ENCODE measurements at regions not wholly inside any gene's neighbourhood (a gene's known extent, or its start where the extent isn't known, plus 50 kb on each side); places are given as distances from the start of the nearest gene placed in this dataset.

- peak overlapping the region; percentile 75 to 82 (median 78) for H3K27ac ChIP-seq (replicated peaks in 1 of 4)
- intact Hi-C loops (cut with DNase I) = no loop called here
- no peaks in the 10 kb centered on the region for H3K9me3 ChIP-seq
- no peak for DNase-seq (ENCODE audit: extremely low spot score)
- H3K27me3 ChIP-seq = no peaks in the 10 kb centered on the region
- TF ChIP-seq CTCF (IDR thresholded peaks at IDR 0.05) = no peak
- peak in 1 of 2 donors; percentile 11 for TF ChIP-seq POLR2AphosphoS5 (IDR thresholded peaks at IDR 0.05)
- no peak for TF ChIP-seq POLR2A (IDR thresholded peaks at IDR 0.05; ENCODE audit: low read depth)
- TF ChIP-seq EP300 (IDR thresholded peaks at IDR 0.05) = no peak
- peaks cover 11 to 30% (median 21%) of the 10 kb centered on the region in 4 donors for H3K4me1 ChIP-seq
- H3K36me3 ChIP-seq = peaks cover 0 to 4% (median 0%) of the 10 kb centered on the region in 4 donors
- 43% methylated on average over 3 of the region's 3 CpGs for WGBS
- no peak overlapping the region for H3K4me3 ChIP-seq
Measured at GRCh38 chr18:23377669-23378301, 75.3 kb upstream of the RIOK3 start.

GRCh38 chr18:23378302-23378686, 74.8 kb upstream of the RIOK3 start:
- no peak for DNase-seq (ENCODE audit: extremely low spot score)
- no peak overlapping the region for H3K4me3 ChIP-seq
- peaks cover 11 to 30% (median 21%) of the 10 kb centered on the region in 4 donors for H3K4me1 ChIP-seq
- peak overlapping the region; percentile 75 to 82 (median 78) for H3K27ac ChIP-seq (replicated peaks in 1 of 4)
- no peaks in the 10 kb centered on the region for H3K27me3 ChIP-seq
- no peak for TF ChIP-seq CTCF (IDR thresholded peaks at IDR 0.05)
- TF ChIP-seq POLR2A (IDR thresholded peaks at IDR 0.05; ENCODE audit: low read depth) = no peak
- TF ChIP-seq EP300 (IDR thresholded peaks at IDR 0.05) = no peak
- no peak for TF ChIP-seq POLR2AphosphoS5 (IDR thresholded peaks at IDR 0.05)
- intact Hi-C loops (cut with DNase I) = no loop called here
- no peaks in the 10 kb centered on the region for H3K9me3 ChIP-seq
- WGBS = 38% methylated on average over 2 of the region's 2 CpGs
- H3K36me3 ChIP-seq = peaks cover 0 to 3% (median 0%) of the 10 kb centered on the region in 4 donors

- no peak for DNase-seq (ENCODE audit: extremely low spot score)
- H3K4me3 ChIP-seq = no peak overlapping the region
- no peaks in the 10 kb centered on the region for H3K27me3 ChIP-seq
- intact Hi-C loops (cut with DNase I) = loop anchor here (5.0 kb wide), 1 partner anchor 343 kb away; no protein-coding TSS in a partner anchor
- peaks cover 0 to 13% (median 10%) of the 10 kb centered on the region in 4 donors for H3K36me3 ChIP-seq
- H3K27ac ChIP-seq (replicated peaks in 1 of 4) = no peak overlapping the region
- no peaks in the 10 kb centered on the region for H3K9me3 ChIP-seq
- WGBS = 92% methylated on average over 11 of the region's 11 CpGs
- H3K4me1 ChIP-seq = peaks cover 11 to 30% (median 21%) of the 10 kb centered on the region in 4 donors
- TF ChIP-seq CTCF (IDR thresholded peaks at IDR 0.05) (no peak), POLR2AphosphoS5 (IDR thresholded peaks at IDR 0.05) (no peak), EP300 (IDR thresholded peaks at IDR 0.05) (no peak), POLR2A (IDR thresholded peaks at IDR 0.05; ENCODE audit: low read depth) (no peak)
Measured at GRCh38 chr18:23380001-23380550, 73.0 kb upstream of the RIOK3 start.

GRCh38 chr18:23380817-23381216, 72.3 kb upstream of the RIOK3 start:
- no peak for DNase-seq (ENCODE audit: extremely low spot score)
- no peak overlapping the region for H3K27ac ChIP-seq (replicated peaks in 1 of 4)
- H3K4me3 ChIP-seq = no peak overlapping the region
- peaks cover 0 to 13% (median 10%) of the 10 kb centered on the region in 4 donors for H3K36me3 ChIP-seq
- intact Hi-C loops (cut with DNase I) = loop anchor here (5.0 kb wide), 1 partner anchor 344 kb away; no protein-coding TSS in a partner anchor
- H3K4me1 ChIP-seq = peaks cover 11 to 30% (median 21%) of the 10 kb centered on the region in 4 donors
- TF ChIP-seq EP300 (IDR thresholded peaks at IDR 0.05) (no peak), POLR2A (IDR thresholded peaks at IDR 0.05; ENCODE audit: low read depth) (no peak), POLR2AphosphoS5 (IDR thresholded peaks at IDR 0.05) (no peak), CTCF (IDR thresholded peaks at IDR 0.05) (no peak)
- H3K9me3 ChIP-seq = no peaks in the 10 kb centered on the region
- 92% methylated on average over 2 of the region's 2 CpGs for WGBS
- no peaks in the 10 kb centered on the region for H3K27me3 ChIP-seq
